ENCODE measurements at regions not wholly inside any gene's neighbourhood (a gene's known extent, or its start where the extent isn't known, plus 50 kb on each side); places are given as distances from the start of the nearest gene placed in this dataset.

- TF ChIP-seq POLR2A (IDR thresholded peaks at IDR 0.05), result no peak
- Histone ChIP-seq H3K36me3 (no peaks in the 10 kb centered on the region), H3K4me3 (no peak overlapping the region), H3K9me3 (peaks cover 0 to 7% (median 0%) of the 10 kb centered on the region in 4 donors), H3K4me1 (no peaks in the 10 kb centered on the region), H3K27me3 (no peaks in the 10 kb centered on the region), H3K27ac (no peak overlapping the region)
- WGBS, 2 donors, result 89 to 93% methylated on average over 4 of the region's 4 CpGs
- intact Hi-C loops (cut with DNase I), result no loop called here
- DNase-seq, result no peak
Observed at GRCh38 chr13:59562924-59563323, 600.8 kb downstream of the DIAPH3 start.

GRCh38 chr13:59566561-59566960 lies 597.2 kb downstream of the DIAPH3 start:
- no peak for TF ChIP-seq POLR2A (IDR thresholded peaks at IDR 0.05)
- Histone ChIP-seq H3K4me1 (no peaks in the 10 kb centered on the region), H3K4me3 (no peak overlapping the region), H3K9me3 (peaks cover 0 to under 1% (median 0%) of the 10 kb centered on the region in 4 donors), H3K27me3 (no peaks in the 10 kb centered on the region), H3K36me3 (no peaks in the 10 kb centered on the region), H3K27ac (no peak overlapping the region)
- intact Hi-C loops (cut with DNase I), result no loop called here
- 93 to 98% methylated on average over 1 of the region's 1 CpG for WGBS, 2 donors
- no peak for DNase-seq

GRCh38 chr13:59568306-59568705 lies 595.4 kb downstream of the DIAPH3 start:
- H3K27ac ChIP-seq, result no peak overlapping the region
- no peaks in the 10 kb centered on the region for H3K36me3 ChIP-seq
- H3K27me3 ChIP-seq, result no peaks in the 10 kb centered on the region
- no peak for DNase-seq
- 19 to 56% methylated on average over 4 of the region's 4 CpGs for WGBS, 2 donors
- no peaks in the 10 kb centered on the region for H3K9me3 ChIP-seq
- no peaks in the 10 kb centered on the region for H3K4me1 ChIP-seq
- H3K4me3 ChIP-seq, result no peak overlapping the region
- intact Hi-C loops (cut with DNase I), result no loop called here
- TF ChIP-seq POLR2AphosphoS5 (IDR thresholded peaks at IDR 0.05) (no peak), EP300 (IDR thresholded peaks at IDR 0.05) (no peak), POLR2A (IDR thresholded peaks at IDR 0.05) (no peak), CTCF (IDR thresholded peaks at IDR 0.05) (no peak)

- TF ChIP-seq POLR2AphosphoS5 (IDR thresholded peaks at IDR 0.05) (no peak), EP300 (IDR thresholded peaks at IDR 0.05) (no peak), CTCF (IDR thresholded peaks at IDR 0.05) (no peak), POLR2A (IDR thresholded peaks at IDR 0.05) (no peak)
- DNase-seq, result no peak
- Histone ChIP-seq H3K27me3 (no peaks in the 10 kb centered on the region), H3K27ac (no peak overlapping the region), H3K9me3 (no peaks in the 10 kb centered on the region), H3K4me1 (no peaks in the 10 kb centered on the region), H3K36me3 (no peaks in the 10 kb centered on the region), H3K4me3 (no peak overlapping the region)
- WGBS, 2 donors, result 63 to 69% methylated on average over 3 of the region's 3 CpGs
- intact Hi-C loops (cut with DNase I), result no loop called here
Observed at GRCh38 chr13:59570204-59570603, 593.5 kb downstream of the DIAPH3 start.

- no peak for DNase-seq
- Histone ChIP-seq H3K9me3 (no peaks in the 10 kb centered on the region), H3K27me3 (no peaks in the 10 kb centered on the region), H3K4me1 (no peaks in the 10 kb centered on the region), H3K4me3 (no peak overlapping the region), H3K27ac (no peak overlapping the region), H3K36me3 (no peaks in the 10 kb centered on the region)
- 71 to 78% methylated on average over 2 of the region's 2 CpGs for WGBS, 2 donors
- no peak for TF ChIP-seq CTCF (IDR thresholded peaks at IDR 0.05)
- no peak for TF ChIP-seq POLR2A (IDR thresholded peaks at IDR 0.05)
- TF ChIP-seq POLR2AphosphoS5 (IDR thresholded peaks at IDR 0.05), result no peak
- no peak for TF ChIP-seq EP300 (IDR thresholded peaks at IDR 0.05)
- intact Hi-C loops (cut with DNase I), result no loop called here
Observed at GRCh38 chr13:59584101-59584500, 579.6 kb downstream of the DIAPH3 start.

Measured in sigmoid colon (tissue), 6 donors.